SU-DHL-6 (cell line): ENCODE measurements at regions not wholly inside any gene's neighbourhood (a gene's known extent, or its start where the extent isn't known, plus 50 kb on each side); places are given as distances from the start of the nearest gene placed in this dataset.

Experiments used
- CTCF ChIP-seq: fragments of 200-600 bp; sonication (generic); IDR thresholded peaks from one replicate; pipeline ENCODE4 v1.5.1; 2017; ENCODE audit warnings: antibody characterized with exemption, mild to moderate bottlenecking, low read length, moderate library complexity; ENCODE audit not compliant: insufficient read depth, poor library complexity, severe bottlenecking
- EZH2phosphoT487 ChIP-seq: fragments of 200-600 bp; sonication (generic), shearing (Covaris generic); conservative IDR thresholded peaks from 2 replicates; pipeline ENCODE4 v1.6.1; 2018; ENCODE audit warnings: mild to moderate bottlenecking, antibody characterized with exemption, low read length, moderate library complexity, mixed read lengths

GRCh38 chr3:16724487-16724886, 119.3 kb upstream of the DAZL start:
- no peak for TF ChIP-seq CTCF
- no peak for TF ChIP-seq EZH2phosphoT487
